ENCODE measurements at regions not wholly inside any gene's neighbourhood (a gene's known extent, or its start where the extent isn't known, plus 50 kb on each side); places are given as distances from the start of the nearest gene placed in this dataset.

DNA sequence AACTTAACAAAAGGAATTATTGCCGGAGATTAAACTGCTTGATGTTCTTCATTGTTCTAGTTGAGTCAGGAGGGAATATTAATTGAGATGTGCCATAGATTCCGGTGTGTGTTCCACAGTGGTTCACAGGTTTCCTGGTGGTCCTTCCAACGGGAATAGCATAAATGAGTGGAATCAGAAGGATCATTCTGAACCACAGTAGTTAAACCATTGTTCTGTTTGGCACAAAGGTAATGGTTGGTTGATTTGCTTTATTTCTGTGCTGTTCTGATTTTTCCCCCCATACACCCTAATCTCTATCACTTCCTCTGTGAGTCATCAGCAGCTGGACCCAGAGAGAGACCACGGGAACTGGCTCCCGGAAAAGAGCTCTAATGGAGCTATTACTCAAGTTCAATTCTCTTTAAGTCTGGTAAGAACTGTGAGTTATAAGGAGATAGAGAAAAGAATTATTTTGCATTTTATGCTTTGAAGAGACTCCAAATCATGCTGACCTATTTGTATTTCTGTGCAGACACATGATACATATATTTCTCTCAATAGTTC, 627.2 kb downstream of the ZIC1 start:
- Histone ChIP-seq H3K9ac (ENCODE audit: extremely low read depth, low read length, poor library complexity, severe bottlenecking) (no peak overlapping the region), H3K36me3 (ENCODE audit: control insufficient read depth, insufficient read depth, low read length) (no peaks in the 10 kb centered on the region), H3K27ac (ENCODE audit: low read depth, low read length) (no peak overlapping the region), H3K27me3 (ENCODE audit: control insufficient read depth, insufficient read depth, low read length, poor library complexity, severe bottlenecking) (no peaks in the 10 kb centered on the region), H3K4me1 (ENCODE audit: control insufficient read depth, insufficient read depth, low read length) (no peaks in the 10 kb centered on the region), H3K9me3 (ENCODE audit: control insufficient read depth, low read length) (no peaks in the 10 kb centered on the region), H3K4me3 (ENCODE audit: low read length) (no peak overlapping the region)
- no peak for TF ChIP-seq CTCF (conservative IDR thresholded peaks at IDR 0.05)
- no peaks in the 10 kb centered on the region for H3K27me3 Mint-ChIP-seq (ENCODE audit: insufficient read depth)
- H3K4me3 Mint-ChIP-seq, result no peak overlapping the region
- DNase-seq, result no peak
- no peak overlapping the region for H3K27ac Mint-ChIP-seq
- H3K9me3 Mint-ChIP-seq, result no peaks in the 10 kb centered on the region
- H3K36me3 Mint-ChIP-seq (ENCODE audit: low read depth), result no peaks in the 10 kb centered on the region
- 85 to 100% methylated on average over 1 to 5 of the region's 5 CpGs for WGBS, 2 experiments (ENCODE audit: insufficient coverage in 1 of 2, insufficient read length in 1 of 2)
- H3K4me1 Mint-ChIP-seq, result peaks cover 5% of the 10 kb centered on the region

DNA sequence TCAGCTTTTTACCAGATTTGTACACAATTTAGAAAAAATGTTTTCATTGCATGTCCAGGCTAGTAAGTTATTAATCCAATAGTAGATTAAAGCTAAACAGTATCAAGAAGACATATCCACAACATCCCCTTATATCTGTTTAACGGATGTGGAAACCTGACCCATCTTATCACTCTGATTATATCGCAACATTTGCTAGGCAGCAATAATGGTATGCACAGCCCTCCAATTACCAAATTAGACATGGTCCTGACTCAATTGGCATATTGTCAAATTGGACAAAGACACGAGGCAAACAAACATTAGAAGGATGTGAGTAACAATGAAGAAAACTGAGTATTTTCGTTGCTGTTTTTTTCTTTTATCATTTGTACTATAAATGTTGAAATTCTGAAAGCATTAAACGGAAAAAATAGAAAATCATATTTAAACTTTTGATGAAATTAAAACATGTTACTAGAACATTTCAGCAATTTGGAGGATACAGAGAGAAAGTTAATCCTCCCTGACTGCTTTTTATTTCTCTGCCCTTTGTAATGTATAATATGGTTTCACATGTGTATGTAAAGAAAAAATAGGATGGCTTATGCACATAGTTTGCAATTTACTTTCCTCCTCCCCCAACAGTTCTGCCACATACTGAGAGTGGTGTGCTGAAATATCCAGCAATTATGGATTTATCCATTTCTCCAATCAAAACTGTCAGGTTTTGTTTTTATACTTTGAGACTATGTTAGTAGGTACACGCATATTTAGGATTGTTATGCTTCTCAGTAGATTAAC, 633.7 kb downstream of the ZIC1 start:
- TF ChIP-seq CTCF (conservative IDR thresholded peaks at IDR 0.05), result no peak
- Histone ChIP-seq H3K27me3 (ENCODE audit: control insufficient read depth, insufficient read depth, low read length, poor library complexity, severe bottlenecking) (no peaks in the 10 kb centered on the region), H3K9ac (ENCODE audit: extremely low read depth, low read length, poor library complexity, severe bottlenecking) (no peak overlapping the region), H3K9me3 (ENCODE audit: control insufficient read depth, low read length) (no peaks in the 10 kb centered on the region), H3K4me3 (ENCODE audit: low read length) (no peak overlapping the region), H3K27ac (ENCODE audit: low read depth, low read length) (no peak overlapping the region), H3K36me3 (ENCODE audit: control insufficient read depth, insufficient read depth, low read length) (no peaks in the 10 kb centered on the region), H3K4me1 (ENCODE audit: control insufficient read depth, insufficient read depth, low read length) (no peaks in the 10 kb centered on the region)
- Mint-ChIP-seq H3K4me1 (no peaks in the 10 kb centered on the region), H3K9me3 (no peaks in the 10 kb centered on the region), H3K4me3 (no peak overlapping the region), H3K27me3 (ENCODE audit: insufficient read depth) (no peaks in the 10 kb centered on the region), H3K36me3 (ENCODE audit: low read depth) (no peaks in the 10 kb centered on the region), H3K27ac (no peak overlapping the region)
- DNase-seq, result no peak
- WGBS, 2 experiments (ENCODE audit: insufficient coverage in 1 of 2, insufficient read length in 1 of 2), result 50 to 93% methylated on average over 2 to 6 of the region's 6 CpGs

DNA sequence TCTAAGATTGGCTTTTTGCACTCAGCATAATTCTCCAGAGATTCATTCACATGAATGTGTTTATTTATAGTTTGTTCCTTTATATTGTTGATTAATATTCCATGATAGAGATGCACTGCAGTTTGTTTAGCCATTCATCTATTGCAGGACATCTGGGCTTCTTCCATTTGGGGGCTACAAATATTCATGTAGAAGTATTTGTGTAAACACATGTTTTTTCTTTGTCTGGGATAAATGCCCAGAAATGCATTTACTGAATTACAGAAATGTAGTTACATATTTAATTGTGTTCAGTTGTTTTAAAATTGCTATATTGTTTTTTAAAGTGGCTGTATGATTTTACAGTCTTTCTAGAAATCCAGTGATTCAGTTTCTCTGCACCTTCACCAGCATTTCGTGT, 635.0 kb downstream of the ZIC1 start:
- Mint-ChIP-seq H3K9me3 (no peaks in the 10 kb centered on the region), H3K36me3 (ENCODE audit: low read depth) (no peaks in the 10 kb centered on the region), H3K27ac (no peak overlapping the region), H3K4me1 (no peaks in the 10 kb centered on the region), H3K27me3 (ENCODE audit: insufficient read depth) (no peaks in the 10 kb centered on the region), H3K4me3 (no peak overlapping the region)
- H3K4me3 ChIP-seq (ENCODE audit: low read length), result no peak overlapping the region
- H3K27me3 ChIP-seq (ENCODE audit: control insufficient read depth, insufficient read depth, low read length, poor library complexity, severe bottlenecking), result no peaks in the 10 kb centered on the region
- no peaks in the 10 kb centered on the region for H3K9me3 ChIP-seq (ENCODE audit: control insufficient read depth, low read length)
- WGBS, 2 experiments (ENCODE audit: insufficient coverage in 1 of 2, insufficient read length in 1 of 2), result 67% methylated on average over 1 of the region's 1 CpG; no CpG with 5 or more reads in 1 of the 2 experiments
- TF ChIP-seq CTCF (conservative IDR thresholded peaks at IDR 0.05), result no peak
- H3K9ac ChIP-seq (ENCODE audit: extremely low read depth, low read length, poor library complexity, severe bottlenecking), result no peak overlapping the region
- H3K4me1 ChIP-seq (ENCODE audit: control insufficient read depth, insufficient read depth, low read length), result no peaks in the 10 kb centered on the region
- H3K27ac ChIP-seq (ENCODE audit: low read depth, low read length), result no peak overlapping the region
- DNase-seq, result no peak
- H3K36me3 ChIP-seq (ENCODE audit: control insufficient read depth, insufficient read depth, low read length), result no peaks in the 10 kb centered on the region
